H9 (cell line): ENCODE measurements at regions not wholly inside any gene's neighbourhood (a gene's known extent, or its start where the extent isn't known, plus 50 kb on each side); places are given as distances from the start of the nearest gene placed in this dataset.

Source experiments
- DNase-seq: peaks from one replicate; pipeline ENCODE4 v3.0.0-alpha.2; 2017
- H2AFZ ChIP-seq: one replicate; pipeline ENCODE4 v1.6.1; 2013; ENCODE audit warnings: mild to moderate bottlenecking, low read length, control low read depth, moderate library complexity
- H2AK5ac ChIP-seq: 2 replicates; pipeline ENCODE4 v1.6.1; 2013; ENCODE audit warnings: low read length, control low read depth, mixed read lengths; ENCODE audit not compliant: insufficient read length
- H2BK120ac ChIP-seq: one replicate; pipeline ENCODE4 v1.6.1; 2013; ENCODE audit warnings: low read depth, mild to moderate bottlenecking, low read length, control low read depth, inconsistent platforms; ENCODE audit not compliant: poor library complexity, severe bottlenecking
- H2BK12ac ChIP-seq: 2 replicates; pipeline ENCODE4 v1.6.1; 2013; ENCODE audit warnings: low read length, control low read depth, mixed read lengths, low read depth; ENCODE audit not compliant: insufficient read length
- H2BK15ac ChIP-seq: 2 replicates; pipeline ENCODE4 v1.6.1; 2013; ENCODE audit warnings: low read depth, low read length, control low read depth
- H2BK20ac ChIP-seq: one replicate; pipeline ENCODE4 v1.6.1; 2013; ENCODE audit warnings: low read depth, mild to moderate bottlenecking, low read length, control low read depth, inconsistent platforms; ENCODE audit not compliant: poor library complexity, severe bottlenecking
- H2BK5ac ChIP-seq: 2 replicates; pipeline ENCODE4 v1.6.1; 2013; ENCODE audit warnings: low read length, control low read depth, mixed read lengths; ENCODE audit not compliant: insufficient read length
- H3K14ac ChIP-seq: 2 replicates; pipeline ENCODE4 v1.6.1; 2013; ENCODE audit warnings: low read length, control low read depth; ENCODE audit not compliant: insufficient read depth
- H3K18ac ChIP-seq: 2 replicates; pipeline ENCODE4 v1.6.1; 2013; ENCODE audit warnings: low read depth, mild to moderate bottlenecking, mixed read lengths, low read length, control low read depth; ENCODE audit not compliant: insufficient read length
- H3K23ac ChIP-seq: 2 replicates; pipeline ENCODE4 v1.6.1; 2013; ENCODE audit warnings: low read length, control low read depth, mixed read lengths, low read depth; ENCODE audit not compliant: insufficient read length
- H3K23me2 ChIP-seq: 2 replicates; pipeline ENCODE4 v1.6.1; 2013; ENCODE audit warnings: low read depth, mild to moderate bottlenecking, mixed read lengths, low read length, control low read depth; ENCODE audit not compliant: insufficient read length, poor library complexity, severe bottlenecking
- H3K27ac ChIP-seq: 2 replicates; pipeline ENCODE4 v1.5.1; 2013; ENCODE audit warnings: low read length, control low read depth, mixed read lengths, low read depth; ENCODE audit not compliant: insufficient read length
- H3K27me3 ChIP-seq: 2 replicates; pipeline ENCODE4 v1.6.1; 2013; ENCODE audit warnings: low read length, control low read depth, inconsistent platforms; ENCODE audit not compliant: insufficient read depth
- H3K4ac ChIP-seq: 2 replicates; pipeline ENCODE4 v1.6.1; 2013; ENCODE audit warnings: low read depth, mild to moderate bottlenecking, control low read depth, inconsistent platforms, low read length, moderate library complexity
- H3K4me1 ChIP-seq: 2 replicates; pipeline ENCODE4 v1.6.1; 2013; ENCODE audit warnings: low read length, control low read depth, inconsistent platforms; ENCODE audit not compliant: insufficient read depth
- H3K4me2 ChIP-seq: 2 replicates; pipeline ENCODE4 v1.6.1; 2013; ENCODE audit warnings: low read length, control low read depth, mixed read lengths; ENCODE audit not compliant: insufficient read length, insufficient read depth
- H3K56ac ChIP-seq: 2 replicates; pipeline ENCODE4 v1.6.1; 2013; ENCODE audit warnings: low read depth, mild to moderate bottlenecking, mixed read lengths, low read length, control low read depth; ENCODE audit not compliant: insufficient read length
- H3K79me1 ChIP-seq: 2 replicates; pipeline ENCODE4 v1.6.1; 2013; ENCODE audit warnings: low read depth, mild to moderate bottlenecking, moderate library complexity, low read length, control low read depth, inconsistent platforms; ENCODE audit not compliant: insufficient read depth, poor library complexity, severe bottlenecking
- H3K79me2 ChIP-seq: 2 replicates; pipeline ENCODE4 v1.6.1; 2013; ENCODE audit warnings: low read length, control low read depth, inconsistent platforms; ENCODE audit not compliant: insufficient read depth
- H3K9ac ChIP-seq: 2 replicates; pipeline ENCODE4 v1.6.1; 2013; ENCODE audit warnings: low read length, control low read depth, mixed read lengths; ENCODE audit not compliant: insufficient read length; ENCODE audit errors: extremely low read depth
- H3K9me3 ChIP-seq: one replicate; pipeline ENCODE4 v1.6.1; 2013; ENCODE audit warnings: low read depth, low read length, inconsistent platforms; ENCODE audit not compliant: control insufficient read depth
- H3T11ph ChIP-seq: one replicate; pipeline ENCODE4 v1.6.1; 2013; ENCODE audit warnings: mild to moderate bottlenecking, low read length, control low read depth, inconsistent platforms
- H4K20me1 ChIP-seq: one replicate; pipeline ENCODE4 v1.6.1; 2013; ENCODE audit not compliant: control insufficient read depth, insufficient read length, insufficient read depth
- H4K5ac ChIP-seq: 2 replicates; pipeline ENCODE4 v1.6.1; 2013; ENCODE audit warnings: low read depth, mild to moderate bottlenecking, mixed read lengths, low read length, control low read depth; ENCODE audit not compliant: insufficient read length
- H4K8ac ChIP-seq: replicated peaks from 2 replicates; pipeline ENCODE4 v1.6.1; 2013; ENCODE audit warnings: low read length, control low read depth, mixed read lengths, low read depth; ENCODE audit not compliant: insufficient read length
- H4K91ac ChIP-seq: 2 replicates; pipeline ENCODE4 v1.6.1; 2013; ENCODE audit warnings: low read depth, mild to moderate bottlenecking, moderate library complexity, mixed read lengths, low read length, control low read depth; ENCODE audit not compliant: insufficient read length
- H3K27ac Mint-ChIP-seq, 3 experiments: 2 replicates in 2 of 3; 3 replicates in 1 of 3; pipeline ENCODE4 v1.8.0; 2020 to 2021; ENCODE audit warnings: mixed read lengths in 3 of 3, mild to moderate bottlenecking in 1 of 3, moderate library complexity in 1 of 3
- H3K27me3 Mint-ChIP-seq: 2 replicates; pipeline ENCODE4 v1.8.0; 2021; ENCODE audit warnings: low read depth, mild to moderate bottlenecking, moderate library complexity, mixed read lengths
- H3K36me3 Mint-ChIP-seq, 3 experiments: 2 replicates in 2 of 3; 3 replicates in 1 of 3; pipeline ENCODE4 v1.8.0; 2020 to 2021; ENCODE audit warnings: low read depth in 3 of 3, mixed read lengths in 3 of 3; ENCODE audit not compliant: insufficient read depth in 1 of 3
- H3K4me1 Mint-ChIP-seq, 2 experiments: 2 replicates each; pipeline ENCODE4 v1.8.0; 2020; ENCODE audit warnings: mixed read lengths in 2 of 2
- H3K4me3 Mint-ChIP-seq, 2 experiments: 2 replicates in 1 of 2; 3 replicates in 1 of 2; pipeline ENCODE4 v1.8.0; 2020 to 2021; ENCODE audit warnings: mild to moderate bottlenecking in 2 of 2, mixed read lengths in 2 of 2, moderate library complexity in 1 of 2
- H3K9me3 Mint-ChIP-seq, 2 experiments: 2 replicates in 1 of 2; 3 replicates in 1 of 2; pipeline ENCODE4 v1.8.0; 2020; ENCODE audit warnings: mild to moderate bottlenecking in 2 of 2, mixed read lengths in 2 of 2, moderate library complexity in 1 of 2
- CTCF ChIP-seq: fragments of 200-600 bp; sonication (generic); conservative IDR thresholded peaks from 3 replicates; pipeline ENCODE4 v1.8.0; 2021; ENCODE audit warnings: antibody characterized with exemption, mild to moderate bottlenecking
- WGBS: extraction: QIAGEN DNeasy Blood & Tissue Kit; methylation state at CpG from one replicate; pipeline ENCODE4 v1.1.7; 2013; ENCODE audit warnings: missing lambda C conversion rate, low lambda C conversion rate, mixed read lengths; ENCODE audit not compliant: insufficient read length; ENCODE audit errors: extremely low coverage; 5-methylcytosine and 5-hydroxymethylcytosine counted together

- Mint-ChIP-seq H3K27ac (no peak overlapping the region), H3K4me3 (no peak overlapping the region; a peak in 1 of 5 replicates), H3K4me1 (no peaks in the 10 kb centered on the region), H3K9me3 (peaks cover 67 to 69% of the 10 kb centered on the region in 2 experiments), H3K27me3 (peaks cover 7% of the 10 kb centered on the region), H3K36me3 (peaks cover 20 to 34% (median 23%) of the 10 kb centered on the region in 3 experiments)
- Histone ChIP-seq H3K4me1 (no peaks in the 10 kb centered on the region), H2AFZ (no peak overlapping the region), H3K79me2 (no peaks in the 10 kb centered on the region), H2BK12ac (no peak overlapping the region), H4K8ac (no peak overlapping the region), H3K18ac (no peak overlapping the region), H2AK5ac (no peak overlapping the region), H3K27ac (no peak overlapping the region), H3K9ac (no peak overlapping the region), H4K91ac (no peak overlapping the region), H3K79me1 (no peaks in the 10 kb centered on the region), H2BK120ac (no peak overlapping the region), H3K23me2 (peaks cover 3% of the 10 kb centered on the region), H3K4ac (no peak overlapping the region), H4K5ac (no peak overlapping the region), H3T11ph (no peak overlapping the region), H2BK20ac (no peak overlapping the region), H3K27me3 (no peaks in the 10 kb centered on the region), H3K14ac (no peak overlapping the region), H3K9me3 (peaks cover 52% of the 10 kb centered on the region), H2BK5ac (no peak overlapping the region), H2BK15ac (no peak overlapping the region), H3K23ac (no peak overlapping the region), H4K20me1 (no peaks in the 10 kb centered on the region), H3K4me2 (no peak overlapping the region), H3K56ac (no peak overlapping the region)
- WGBS, result no CpG with 5 or more reads among the region's 44 CpGs
- TF ChIP-seq CTCF, result no peak
- no peak for DNase-seq
These were observed 683.2 kb upstream of the TPTE start for GRCh38 chr21:9837946-9838737.
